Neural cell (in vitro differentiated cells): ENCODE measurements at regions not wholly inside any gene's neighbourhood (a gene's known extent, or its start where the extent isn't known, plus 50 kb on each side); places are given as distances from the start of the nearest gene placed in this dataset.

Experiments
- H2AFZ ChIP-seq: fragments of 200-600, 300-800 bp; sonication (generic), shearing (Covaris generic); 2 replicates; pipeline ENCODE4 v1.6.0; 2014; ENCODE audit warnings: low read depth, mild to moderate bottlenecking, antibody characterized with exemption, low read length, moderate library complexity
- H3F3A ChIP-seq: fragments of 200-600 bp; shearing (Covaris generic); 2 replicates; pipeline ENCODE4 v1.6.1; 2016; ENCODE audit warnings: mild to moderate bottlenecking, moderate library complexity, mixed read lengths, antibody characterized with exemption, low read length; ENCODE audit not compliant: insufficient read depth, poor library complexity, severe bottlenecking
- H3K27ac ChIP-seq: fragments of 200-600, 300-800 bp; sonication (generic), shearing (Covaris generic); 2 replicates; pipeline ENCODE4 v1.5.1; 2014; ENCODE audit warnings: mild to moderate bottlenecking, low read length, moderate library complexity
- H3K27me3 ChIP-seq: fragments of 300-800, 200-600 bp; sonication (generic), shearing (Covaris generic); 2 replicates; pipeline ENCODE4 v1.6.0; 2014; ENCODE audit warnings: mild to moderate bottlenecking, low read depth, low read length, moderate library complexity; ENCODE audit not compliant: insufficient read depth
- H3K36me3 ChIP-seq: fragments of 300-800, 200-600 bp; sonication (generic), shearing (Covaris generic); 2 replicates; pipeline ENCODE4 v1.5.1; 2014; ENCODE audit warnings: mild to moderate bottlenecking, antibody characterized with exemption, low read length, moderate library complexity; ENCODE audit not compliant: insufficient read depth
- H3K4me2 ChIP-seq: fragments of 300-800, 200-600 bp; sonication (generic), shearing (Covaris generic); 2 replicates; pipeline ENCODE4 v1.6.0; 2014; ENCODE audit warnings: mild to moderate bottlenecking, low read length
- H3K4me3 ChIP-seq: fragments of 300-800, 200-600 bp; sonication (generic), shearing (Covaris generic); 2 replicates; pipeline ENCODE4 v1.5.1; 2014; ENCODE audit warnings: mild to moderate bottlenecking, low read length, moderate library complexity
- H3K79me2 ChIP-seq: fragments of 200-600 bp; shearing (Covaris generic); replicated peaks from 2 replicates; pipeline ENCODE4 v1.6.0; 2014; ENCODE audit warnings: mild to moderate bottlenecking, low read length, moderate library complexity; ENCODE audit not compliant: insufficient read depth
- H3K9ac ChIP-seq: fragments of 300-800, 200-600 bp; sonication (generic), shearing (Covaris generic); 2 replicates; pipeline ENCODE4 v1.6.1; 2016; ENCODE audit warnings: mild to moderate bottlenecking, low read length, mixed read lengths
- H3K9me2 ChIP-seq: fragments of 200-600 bp; shearing (Covaris generic); 2 replicates; pipeline ENCODE4 v1.6.1; 2016; ENCODE audit warnings: mild to moderate bottlenecking, low read length, mixed read lengths; ENCODE audit not compliant: insufficient read depth
- H3K9me3 ChIP-seq: fragments of 200-600, 300-800 bp; sonication (generic), shearing (Covaris generic); 2 replicates; pipeline ENCODE4 v1.6.1; 2016; ENCODE audit warnings: mild to moderate bottlenecking, mixed run types, low read length, moderate library complexity, mixed read lengths
- H4K20me1 ChIP-seq: fragments of 200-600 bp; shearing (Covaris generic); 2 replicates; pipeline ENCODE4 v1.6.1; 2016; ENCODE audit warnings: mild to moderate bottlenecking, mixed run types; ENCODE audit not compliant: insufficient read depth
- CTCF ChIP-seq: fragments of 450-650 bp; IDR thresholded peaks from 2 replicates; pipeline ENCODE4 v1.5.1; 2014; ENCODE audit warnings: antibody characterized with exemption, mild to moderate bottlenecking, moderate library complexity; ENCODE audit not compliant: poor library complexity, severe bottlenecking
- EP300 ChIP-seq: fragments of 450-650 bp; conservative IDR thresholded peaks from 2 replicates; pipeline ENCODE4 v1.6.1; 2014; ENCODE audit warnings: antibody characterized with exemption, mild to moderate bottlenecking, moderate library complexity; ENCODE audit not compliant: poor library complexity, severe bottlenecking
- EZH2 ChIP-seq: fragments of 200-600, 300-800 bp; shearing (Covaris generic), sonication (generic); IDR thresholded peaks from 2 replicates; pipeline ENCODE4 v1.6.1; 2014; ENCODE audit warnings: antibody characterized with exemption, low read length, borderline replicate concordance, mild to moderate bottlenecking; ENCODE audit not compliant: insufficient read depth, poor library complexity, severe bottlenecking
- MXI1 ChIP-seq: fragments of 450-650 bp; conservative IDR thresholded peaks from 2 replicates; pipeline ENCODE4 v1.6.1; 2014; ENCODE audit warnings: antibody characterized with exemption, mild to moderate bottlenecking; ENCODE audit not compliant: poor library complexity, severe bottlenecking
- POLR2AphosphoS5 ChIP-seq: IDR thresholded peaks from 2 replicates; pipeline ENCODE4 v1.6.1; 2012
- RAD21 ChIP-seq: fragments of 450-650 bp; conservative IDR thresholded peaks from 2 replicates; pipeline ENCODE4 v1.6.1; 2014; ENCODE audit warnings: antibody characterized with exemption, mild to moderate bottlenecking, moderate library complexity
- REST ChIP-seq: IDR thresholded peaks from 2 replicates; pipeline ENCODE4 v1.6.1; 2012; ENCODE audit warnings: borderline replicate concordance
- SMC3 ChIP-seq: fragments of 450-650 bp; conservative IDR thresholded peaks from 2 replicates; pipeline ENCODE4 v1.6.1; 2014; ENCODE audit warnings: antibody characterized with exemption, mild to moderate bottlenecking, moderate library complexity; ENCODE audit not compliant: poor library complexity
- TAF1 ChIP-seq: IDR thresholded peaks from 2 replicates; pipeline ENCODE4 v1.6.1; 2012; ENCODE audit warnings: low read depth

DNA sequence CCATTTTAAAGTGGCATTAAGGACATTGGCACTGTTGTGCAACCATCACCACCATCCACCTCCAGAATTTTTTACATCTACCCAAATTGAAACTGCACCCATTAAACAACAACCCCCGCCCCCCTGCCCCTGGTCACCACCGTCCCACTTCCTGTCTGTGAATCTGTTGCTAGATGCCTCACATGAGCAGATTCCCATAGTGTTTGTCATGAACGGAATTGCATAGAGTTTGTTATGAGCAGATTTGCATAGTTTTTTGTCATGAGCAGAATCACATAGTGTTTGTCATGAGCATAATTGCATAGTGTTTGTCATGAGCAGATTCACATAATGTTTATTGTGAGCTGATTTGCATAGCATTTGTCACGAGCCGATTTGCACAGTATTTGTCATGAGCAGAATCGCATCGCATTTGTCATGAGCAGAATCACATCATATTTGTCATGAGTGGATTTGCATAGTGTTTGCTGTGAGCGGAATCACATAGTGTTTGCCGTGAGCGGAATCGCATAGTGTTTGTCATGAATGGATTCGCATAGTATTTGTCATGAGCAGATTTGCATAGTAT lies 54.0 kb upstream of the GTF3A start:
- H3K9ac ChIP-seq: no peak overlapping the region
- no peak for TF ChIP-seq POLR2AphosphoS5
- TF ChIP-seq CTCF: no peak
- no peak for TF ChIP-seq RAD21
- TF ChIP-seq MXI1: no peak
- no peak for TF ChIP-seq SMC3
- no peak for TF ChIP-seq EP300
- TF ChIP-seq EZH2: no peak
- TF ChIP-seq TAF1: no peak
- no peak for TF ChIP-seq REST
- H3K4me2 ChIP-seq: no peak overlapping the region
- H3K79me2 ChIP-seq: no peaks in the 10 kb centered on the region
- no peaks in the 10 kb centered on the region for H4K20me1 ChIP-seq
- H3K9me3 ChIP-seq: no peaks in the 10 kb centered on the region
- H3K27me3 ChIP-seq: no peaks in the 10 kb centered on the region
- no peak overlapping the region for H3K27ac ChIP-seq
- no peak overlapping the region for H2AFZ ChIP-seq
- no peaks in the 10 kb centered on the region for H3K9me2 ChIP-seq
- H3K36me3 ChIP-seq: no peaks in the 10 kb centered on the region
- no peak overlapping the region for H3K4me3 ChIP-seq
- no peaks in the 10 kb centered on the region for H3F3A ChIP-seq

DNA sequence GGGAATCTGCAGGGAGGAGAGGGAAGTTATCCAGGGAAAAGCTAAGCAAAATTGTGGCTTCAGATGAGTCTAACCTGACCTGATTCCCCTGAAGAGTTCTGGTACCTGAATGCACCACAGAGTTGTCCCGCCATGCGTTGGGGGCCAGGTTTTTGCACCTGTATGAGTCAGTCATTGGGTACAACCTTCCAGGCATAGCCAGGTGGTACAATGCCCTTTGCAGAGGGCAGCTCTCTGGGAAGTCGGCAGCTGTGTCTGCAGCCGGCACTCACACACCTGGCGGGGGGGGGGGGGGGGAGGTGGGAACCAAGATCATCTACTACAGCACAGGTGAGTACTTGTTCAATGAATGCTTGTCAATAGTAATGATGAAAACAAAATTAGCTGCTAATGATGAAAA lies 52.5 kb upstream of the GTF3A start:
- H3K9me2 ChIP-seq: no peaks in the 10 kb centered on the region
- H3K36me3 ChIP-seq: no peaks in the 10 kb centered on the region
- H3K27ac ChIP-seq: no peak overlapping the region
- H3K9ac ChIP-seq: no peak overlapping the region
- no peaks in the 10 kb centered on the region for H3K79me2 ChIP-seq
- no peaks in the 10 kb centered on the region for H4K20me1 ChIP-seq
- H3K9me3 ChIP-seq: no peaks in the 10 kb centered on the region
- TF ChIP-seq EZH2 (no peak), POLR2AphosphoS5 (no peak), TAF1 (no peak), CTCF (no peak), REST (no peak), SMC3 (no peak), RAD21 (no peak), MXI1 (no peak), EP300 (no peak)
- no peak overlapping the region for H3K4me3 ChIP-seq
- no peak overlapping the region for H3K4me2 ChIP-seq
- no peaks in the 10 kb centered on the region for H3F3A ChIP-seq
- no peaks in the 10 kb centered on the region for H3K27me3 ChIP-seq
- no peak overlapping the region for H2AFZ ChIP-seq
